ENCODE measurements at regions not wholly inside any gene's neighbourhood (a gene's known extent, or its start where the extent isn't known, plus 50 kb on each side); places are given as distances from the start of the nearest gene placed in this dataset.

DNA sequence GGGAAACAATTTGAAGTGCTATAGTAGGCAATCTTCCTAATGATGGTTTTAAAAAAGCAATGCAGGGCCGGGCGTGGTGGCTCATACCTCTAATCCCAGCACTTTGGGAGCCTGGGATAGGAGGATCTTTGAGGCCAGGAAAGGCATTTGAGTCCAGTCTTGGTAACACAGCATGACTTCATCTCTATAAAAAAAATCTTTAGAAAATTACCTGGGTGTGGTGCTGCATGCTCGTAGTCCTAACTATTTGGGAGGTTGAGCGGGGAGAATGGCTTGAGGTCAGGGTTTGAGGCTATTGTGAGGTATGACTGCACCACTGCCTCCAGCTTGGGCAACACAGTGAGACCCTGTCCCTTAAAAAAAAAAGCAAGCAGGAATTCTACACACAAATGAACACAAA, 835.2 kb upstream of the AMELY start:
- TF ChIP-seq CTCF (conservative IDR thresholded peaks at IDR 0.05; ENCODE audit: low read length), result no peak
- no peak for TF ChIP-seq EZH2phosphoT487 (IDR thresholded peaks at IDR 0.05; ENCODE audit: borderline replicate concordance, low read depth, low read length)

Data from OCI-LY7 (cell line).